CD4-positive, alpha-beta T cell treated with Interferon alpha-2 for 1 hour (primary cell): ENCODE measurements at regions not wholly inside any gene's neighbourhood (a gene's known extent, or its start where the extent isn't known, plus 50 kb on each side); places are given as distances from the start of the nearest gene placed in this dataset.

Experiments
- DNase-seq, 2 donors: peaks; one replicate each; pipeline ENCODE4 v3.0.0-alpha.2; 2020 to 2022

DNA sequence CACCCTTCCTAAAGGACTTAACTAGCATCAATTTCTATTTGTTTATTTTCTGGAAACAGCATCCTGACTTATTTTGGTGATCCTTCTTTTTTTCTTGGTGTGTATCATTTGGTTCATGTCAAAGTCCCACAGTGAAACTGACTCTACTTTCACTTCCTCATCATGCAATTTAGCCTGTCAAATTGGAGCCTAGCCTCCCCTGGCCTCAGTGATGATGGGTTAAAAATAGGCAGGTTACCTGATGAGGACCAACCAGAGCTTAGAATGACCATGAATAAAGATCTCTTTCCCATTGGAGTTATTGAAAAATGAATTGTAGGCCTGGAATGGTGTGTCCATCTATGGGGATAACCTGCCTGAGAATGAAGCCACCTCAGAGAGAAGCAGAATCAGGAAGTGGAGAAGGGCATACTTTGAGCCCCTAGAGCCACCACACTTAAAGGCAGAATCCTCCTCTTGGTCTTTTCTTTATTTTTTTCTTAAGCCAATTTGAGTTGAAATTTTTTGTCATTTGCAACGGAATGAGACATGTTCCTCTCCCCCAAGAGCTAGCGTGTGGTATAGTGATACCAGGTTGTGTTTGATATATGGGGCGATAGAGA lies 105.6 kb downstream of the BTBD3 start:
- DNase-seq = no peak

DNA sequence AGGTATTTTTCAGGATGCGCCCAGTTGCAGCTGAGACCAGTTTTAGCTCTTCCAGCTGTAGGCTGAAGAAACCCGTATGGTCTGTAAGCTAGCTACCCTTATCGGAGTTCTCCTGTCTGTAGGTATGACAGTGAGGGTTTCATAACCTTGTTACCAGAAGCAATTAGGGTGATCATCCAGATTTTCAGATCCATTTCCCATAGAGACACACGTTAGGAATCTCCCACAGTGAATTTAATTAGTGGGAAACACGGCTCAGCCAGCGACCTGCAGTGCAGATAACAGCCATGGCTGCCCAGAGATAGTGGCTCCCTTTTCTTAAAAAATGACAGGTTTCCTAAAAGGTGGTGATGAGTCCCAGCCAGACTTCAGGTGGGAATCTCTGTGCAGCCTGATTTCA lies 111.1 kb downstream of the BTBD3 start:
- DNase-seq = no peak

GRCh38 chr20:12030470-12030869 lies 112.8 kb downstream of the BTBD3 start:
- DNase-seq = no peak

- DNase-seq = no peak
These were observed 118.4 kb downstream of the BTBD3 start for GRCh38 chr20:12036142-12036541.

- DNase-seq = no peak
These were observed 119.8 kb downstream of the BTBD3 start for GRCh38 chr20:12037521-12037920.

GRCh38 chr20:12040261-12040660 lies 122.6 kb downstream of the BTBD3 start:
- DNase-seq = no peak

- DNase-seq = no peak
These were observed 127.3 kb downstream of the BTBD3 start for GRCh38 chr20:12044969-12045368.

- DNase-seq = no peak
These were observed 130.2 kb downstream of the BTBD3 start for GRCh38 chr20:12047838-12048432.

- DNase-seq = no peak
These were observed 131.4 kb downstream of the BTBD3 start for GRCh38 chr20:12049125-12049524.

DNA sequence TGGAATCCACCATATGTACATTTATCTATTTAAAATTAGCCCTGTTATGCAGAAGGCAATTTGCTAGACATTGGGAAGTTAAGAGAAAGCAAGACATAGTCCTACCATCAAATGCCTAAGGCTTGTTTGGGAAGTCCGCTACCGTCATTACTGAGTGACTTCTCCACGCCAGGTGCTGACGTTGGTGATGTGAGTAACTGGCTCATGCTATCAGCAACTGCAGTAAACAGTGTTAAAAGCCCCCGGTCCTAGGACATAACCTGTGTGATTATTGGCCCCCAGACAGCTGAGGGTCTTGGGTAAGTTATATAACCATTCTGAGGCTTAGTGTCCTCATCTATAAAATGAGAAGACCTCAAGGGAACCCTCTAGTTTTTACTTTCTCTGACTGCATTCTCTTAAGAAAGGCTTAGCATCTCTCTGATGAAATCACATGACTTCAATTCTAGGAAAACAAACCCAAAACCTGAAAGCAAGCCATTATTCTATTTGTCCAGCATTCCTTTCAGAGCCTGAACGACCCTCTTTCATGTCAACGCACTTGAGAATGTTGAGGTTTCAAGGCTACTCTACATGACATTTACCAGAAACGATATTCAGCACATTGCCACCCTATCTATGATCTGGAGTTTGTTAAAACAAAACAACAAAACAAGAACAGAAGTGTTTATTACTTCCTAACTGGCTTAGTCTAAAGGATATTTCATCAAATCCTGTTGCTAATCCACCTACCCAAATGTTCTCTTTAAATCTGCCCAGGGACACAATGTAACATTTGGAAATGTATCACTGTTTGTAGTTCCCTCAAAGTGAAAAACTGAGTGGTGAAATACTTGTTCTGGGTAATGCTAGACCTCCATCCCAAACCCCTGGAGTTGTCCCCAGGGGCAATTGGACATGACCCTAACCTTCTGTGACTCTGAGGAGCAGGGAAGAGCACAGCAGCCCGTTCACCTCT lies 133.8 kb downstream of the BTBD3 start:
- no peak for DNase-seq

- peak in 1 of 2 donors; percentile 5 for DNase-seq
These were observed 135.7 kb downstream of the BTBD3 start for GRCh38 chr20:12053353-12053752.

- DNase-seq = no peak
These were observed 136.9 kb downstream of the BTBD3 start for GRCh38 chr20:12054556-12054955.

DNA sequence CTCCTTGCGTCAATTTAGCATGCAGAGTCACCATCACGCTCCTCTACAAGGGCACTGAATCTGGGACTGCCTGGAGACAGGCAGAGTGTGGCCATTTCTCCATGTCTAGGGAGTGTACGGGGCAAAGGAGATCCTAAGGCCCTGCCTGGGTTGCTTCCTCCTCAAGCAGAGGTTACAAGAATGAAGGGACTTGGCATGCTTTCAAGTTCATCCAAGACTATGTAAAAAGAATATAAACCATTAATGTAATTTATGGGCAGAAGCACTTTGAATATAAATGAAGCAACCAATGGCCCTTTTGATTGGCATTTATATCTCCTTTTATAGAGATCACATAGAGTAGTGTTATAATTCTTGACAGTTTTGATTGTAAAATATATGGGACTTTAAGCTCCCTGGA lies 137.5 kb downstream of the BTBD3 start:
- no peak for DNase-seq

DNA sequence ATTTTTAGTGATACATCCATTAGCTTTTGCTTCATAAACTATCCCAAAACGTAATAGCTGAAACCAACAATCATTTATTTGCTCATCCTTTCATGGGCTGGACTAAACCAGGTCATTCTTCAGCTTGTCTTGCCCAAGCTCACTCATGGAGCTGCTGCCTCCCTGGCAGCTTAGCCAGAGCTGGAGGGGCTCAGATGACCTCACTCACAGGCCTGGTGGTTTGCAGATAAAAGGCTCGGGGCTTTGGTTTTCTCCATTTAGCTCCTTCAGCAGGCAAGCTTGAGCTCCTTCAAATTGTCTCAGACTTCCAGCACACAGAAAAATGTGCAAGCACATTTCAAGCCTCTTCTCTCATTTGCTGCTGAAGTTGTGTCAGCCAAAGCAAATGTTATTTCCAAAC lies 139.1 kb downstream of the BTBD3 start:
- no peak for DNase-seq

- DNase-seq = no peak
These were observed 140.1 kb downstream of the BTBD3 start for GRCh38 chr20:12057778-12058177.

GRCh38 chr20:12058216-12058615 lies 140.5 kb downstream of the BTBD3 start:
- no peak for DNase-seq

DNA sequence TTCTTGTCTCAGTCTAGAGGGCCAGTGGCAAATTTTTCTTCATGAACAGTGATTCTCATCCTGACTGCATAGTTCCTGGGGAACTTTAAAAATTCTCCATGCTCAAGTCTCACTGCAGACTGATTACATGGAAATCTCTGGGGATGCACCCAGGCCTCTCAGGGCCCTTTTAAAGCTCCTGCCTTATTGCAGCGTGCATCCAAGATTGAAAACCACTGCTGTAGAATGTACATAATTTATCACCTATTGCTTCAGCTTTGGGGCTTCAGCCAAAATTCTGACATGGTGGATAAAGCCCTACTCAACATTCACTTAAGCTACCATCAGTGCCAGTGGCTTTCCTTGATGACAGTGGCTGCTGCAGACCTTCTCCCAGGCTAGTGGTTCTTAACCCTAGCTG lies 143.8 kb downstream of the BTBD3 start:
- no peak for DNase-seq

DNA sequence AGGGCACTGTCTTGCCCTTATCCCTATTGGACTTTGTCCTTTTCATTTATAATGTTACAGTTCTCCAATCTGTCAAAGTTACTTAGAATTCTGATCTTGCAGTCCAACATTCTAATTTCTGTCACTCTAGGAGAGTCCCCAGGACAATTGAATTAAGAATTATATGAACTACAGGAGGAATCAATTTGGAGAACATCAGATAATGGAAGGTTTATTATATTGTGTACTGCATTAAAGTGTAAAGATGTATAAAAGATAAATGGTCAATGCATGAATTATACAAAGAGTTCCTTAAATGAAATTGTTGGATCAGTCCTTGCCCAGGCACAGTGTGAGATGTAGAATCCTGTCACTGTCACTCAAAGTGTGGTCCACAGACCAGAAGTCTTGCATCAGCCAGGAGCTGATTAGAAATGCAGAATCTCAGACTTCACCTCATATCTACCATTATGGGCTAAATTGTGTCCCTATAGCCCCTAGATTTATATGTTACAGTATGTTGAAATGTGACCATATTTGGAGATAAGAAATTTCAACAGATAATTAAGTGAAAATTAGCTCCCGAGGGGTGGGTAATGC lies 145.5 kb downstream of the BTBD3 start:
- no peak for DNase-seq

DNA sequence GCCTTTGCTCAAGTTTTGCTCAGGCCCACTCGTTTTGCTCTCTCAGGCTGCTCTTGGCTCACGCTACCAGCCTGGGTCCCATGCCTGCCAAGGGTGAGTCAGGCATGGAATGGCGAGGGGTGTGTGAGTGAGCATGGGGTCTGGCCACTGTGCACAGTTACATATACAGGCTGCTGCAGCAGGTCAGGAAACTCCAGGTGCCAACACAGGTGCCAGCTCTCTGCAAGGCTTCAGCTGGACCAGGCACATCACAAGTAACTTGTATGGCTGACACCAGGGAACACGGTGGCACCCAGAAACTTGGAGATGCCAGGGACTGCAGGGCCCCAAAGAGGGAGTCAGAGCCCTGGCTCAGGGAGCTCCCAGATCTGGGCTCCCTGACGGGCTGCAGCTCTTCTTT lies 146.8 kb downstream of the BTBD3 start:
- DNase-seq = no peak

DNA sequence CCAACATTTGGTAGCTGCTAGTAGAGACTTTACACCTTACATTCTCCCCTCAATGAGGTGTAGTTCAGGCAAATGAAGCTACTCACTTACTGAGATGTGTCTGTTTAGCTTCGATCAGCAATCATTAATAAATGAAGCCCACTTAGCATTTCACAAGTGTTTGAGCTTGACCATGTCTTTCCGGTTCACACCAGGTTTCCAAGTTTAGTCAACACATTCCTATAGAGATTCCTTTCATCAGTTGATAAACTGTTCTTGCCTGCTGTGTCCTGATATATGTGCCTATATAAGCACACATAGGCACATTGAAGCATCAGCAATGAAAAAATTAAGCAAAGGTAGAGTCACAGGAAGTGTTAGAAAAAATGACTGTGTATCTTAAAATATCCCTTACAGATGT lies 150.0 kb downstream of the BTBD3 start:
- no peak for DNase-seq

DNA sequence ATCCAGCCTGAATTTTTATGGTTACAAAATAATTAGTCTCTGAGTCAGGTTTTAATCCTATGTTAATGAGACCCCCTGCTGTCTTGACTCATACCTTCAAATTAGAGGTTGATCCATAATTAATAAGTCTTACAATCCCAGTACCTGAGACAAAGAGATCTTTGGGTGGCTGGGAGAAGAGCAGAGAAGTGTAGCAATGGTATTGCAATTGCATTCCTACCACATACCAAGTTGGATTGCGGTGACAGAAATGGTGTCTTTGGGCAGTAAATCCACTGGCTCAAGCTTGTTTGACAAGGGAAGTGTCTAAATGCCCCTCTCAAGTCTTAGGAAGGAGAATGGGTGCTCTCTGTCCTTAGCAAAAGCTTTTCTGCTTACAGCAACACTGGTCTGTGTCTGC lies 150.4 kb downstream of the BTBD3 start:
- no peak for DNase-seq

GRCh38 chr20:12069181-12069580 lies 151.5 kb downstream of the BTBD3 start:
- no peak for DNase-seq

GRCh38 chr20:12072221-12072953 lies 154.7 kb downstream of the BTBD3 start:
- no peak for DNase-seq
